ENCODE measurements at regions not wholly inside any gene's neighbourhood (a gene's known extent, or its start where the extent isn't known, plus 50 kb on each side); places are given as distances from the start of the nearest gene placed in this dataset.

DNA sequence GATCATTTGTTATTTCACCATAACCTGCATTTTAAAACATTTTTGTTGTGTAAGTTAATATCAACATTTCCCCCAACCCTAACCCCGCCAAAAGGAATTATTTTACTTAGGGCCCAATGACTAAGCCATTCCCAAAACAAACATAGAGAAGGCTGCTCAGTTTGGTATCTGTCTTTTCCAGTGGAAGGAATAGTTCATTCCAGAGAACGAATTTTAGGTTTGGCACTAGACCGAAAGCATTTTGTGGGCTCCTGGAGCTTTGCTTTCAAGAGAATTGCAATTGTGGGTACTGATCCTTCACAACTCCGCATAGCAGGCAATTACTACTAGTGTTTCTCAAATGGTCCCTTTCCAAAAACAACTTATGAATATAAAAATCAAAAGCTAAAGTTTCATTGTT lies 226.7 kb upstream of the MAD2L1 start:
- H3K27ac ChIP-seq = no peak overlapping the region
- TF ChIP-seq, protein P1, sequence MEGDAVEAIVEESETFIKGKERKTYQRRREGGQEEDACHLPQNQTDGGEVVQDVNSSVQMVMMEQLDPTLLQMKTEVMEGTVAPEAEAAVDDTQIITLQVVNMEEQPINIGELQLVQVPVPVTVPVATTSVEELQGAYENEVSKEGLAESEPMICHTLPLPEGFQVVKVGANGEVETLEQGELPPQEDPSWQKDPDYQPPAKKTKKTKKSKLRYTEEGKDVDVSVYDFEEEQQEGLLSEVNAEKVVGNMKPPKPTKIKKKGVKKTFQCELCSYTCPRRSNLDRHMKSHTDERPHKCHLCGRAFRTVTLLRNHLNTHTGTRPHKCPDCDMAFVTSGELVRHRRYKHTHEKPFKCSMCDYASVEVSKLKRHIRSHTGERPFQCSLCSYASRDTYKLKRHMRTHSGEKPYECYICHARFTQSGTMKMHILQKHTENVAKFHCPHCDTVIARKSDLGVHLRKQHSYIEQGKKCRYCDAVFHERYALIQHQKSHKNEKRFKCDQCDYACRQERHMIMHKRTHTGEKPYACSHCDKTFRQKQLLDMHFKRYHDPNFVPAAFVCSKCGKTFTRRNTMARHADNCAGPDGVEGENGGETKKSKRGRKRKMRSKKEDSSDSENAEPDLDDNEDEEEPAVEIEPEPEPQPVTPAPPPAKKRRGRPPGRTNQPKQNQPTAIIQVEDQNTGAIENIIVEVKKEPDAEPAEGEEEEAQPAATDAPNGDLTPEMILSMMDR (conservative IDR thresholded peaks at IDR 0.05) = no peak

DNA sequence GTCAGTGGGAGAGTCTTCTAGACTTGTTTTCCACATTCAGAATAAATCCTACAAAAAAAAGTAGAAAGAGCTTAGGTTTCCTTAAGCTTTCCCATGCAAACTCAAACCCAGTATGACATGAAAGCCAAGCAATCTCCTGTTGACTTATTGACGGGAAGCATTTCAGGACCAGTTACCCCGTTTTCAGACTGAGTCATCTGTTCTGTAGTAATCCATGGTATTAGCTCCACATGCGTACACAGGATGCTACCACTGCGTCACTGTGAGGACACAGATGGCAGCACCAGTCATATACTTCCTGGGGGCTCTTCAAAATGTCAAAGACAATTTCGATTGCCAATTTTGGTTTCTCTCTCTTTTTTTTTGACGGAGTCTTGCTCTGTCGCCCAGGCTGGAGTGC lies 224.9 kb upstream of the MAD2L1 start:
- H3K27ac ChIP-seq = no peak overlapping the region
- TF ChIP-seq, protein P1 (conservative IDR thresholded peaks at IDR 0.05) = no peak
- no peak for TF ChIP-seq ZFX (IDR thresholded peaks at IDR 0.05)

DNA sequence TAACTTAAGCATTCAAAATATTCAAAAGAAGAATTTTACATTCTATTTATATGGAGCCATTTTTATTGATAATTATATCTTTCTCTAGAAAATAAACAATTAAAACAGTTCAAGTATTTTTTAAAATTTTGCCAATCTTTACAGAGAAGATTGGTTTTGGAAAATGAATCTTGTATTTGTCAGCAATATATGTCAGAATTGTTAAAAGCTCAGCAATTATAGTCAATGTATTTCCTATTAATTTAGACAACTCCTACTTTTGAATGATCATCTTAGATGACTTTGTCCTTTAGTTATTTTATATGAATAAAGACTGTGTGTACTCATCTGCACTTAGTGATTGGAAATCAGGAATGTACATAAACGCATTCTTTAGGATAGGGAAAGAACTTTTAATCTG lies 223.9 kb upstream of the MAD2L1 start:
- TF ChIP-seq, protein P1 (conservative IDR thresholded peaks at IDR 0.05) = no peak
- no peak for TF ChIP-seq ZFX (IDR thresholded peaks at IDR 0.05)
- H3K27ac ChIP-seq = no peak overlapping the region

DNA sequence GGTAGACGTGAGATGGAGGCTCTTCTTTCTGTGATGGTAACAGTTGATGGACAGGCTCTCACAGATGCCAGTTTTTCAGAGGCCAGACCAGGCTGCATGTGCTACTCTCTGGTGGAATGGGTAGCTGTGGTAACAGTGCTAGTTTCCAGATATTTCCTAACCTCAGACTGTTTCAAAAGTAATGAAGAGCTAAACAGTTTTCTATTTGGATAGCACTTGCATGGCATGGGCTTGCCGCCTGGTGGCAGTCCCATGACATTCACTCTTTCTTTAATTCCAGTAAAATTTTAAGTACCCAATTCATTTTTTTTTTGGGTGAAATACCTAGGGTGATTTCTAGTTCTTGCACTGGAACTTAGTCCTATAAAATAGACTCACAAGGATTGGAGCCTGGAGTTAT lies 220.2 kb upstream of the MAD2L1 start:
- TF ChIP-seq, protein P1 (conservative IDR thresholded peaks at IDR 0.05) = peak; percentile 42
- TF ChIP-seq ZFX (IDR thresholded peaks at IDR 0.05) = no peak
- H3K27ac ChIP-seq = no peak overlapping the region

DNA sequence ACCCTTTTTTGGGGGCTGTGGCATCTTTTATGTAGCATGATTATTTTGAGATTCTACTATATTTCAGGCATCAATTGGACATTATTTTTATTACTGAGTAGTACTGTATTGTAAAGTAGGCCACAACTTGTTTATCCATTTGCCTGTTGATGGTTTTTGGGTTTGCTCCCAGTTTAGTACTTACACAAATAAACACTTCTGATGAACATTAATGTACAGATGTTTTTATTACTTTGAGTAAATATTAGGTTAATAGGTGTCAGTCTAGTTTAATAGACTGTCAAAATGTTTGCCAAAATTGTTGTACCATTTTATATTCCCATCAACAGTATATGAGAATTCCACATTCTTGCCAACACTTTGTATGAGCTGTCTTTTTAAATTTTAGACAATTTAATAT lies 214.9 kb upstream of the MAD2L1 start:
- no peak overlapping the region for H3K27ac ChIP-seq
- TF ChIP-seq, protein P1 (conservative IDR thresholded peaks at IDR 0.05) = no peak
- no peak for TF ChIP-seq ZFX (IDR thresholded peaks at IDR 0.05)

DNA sequence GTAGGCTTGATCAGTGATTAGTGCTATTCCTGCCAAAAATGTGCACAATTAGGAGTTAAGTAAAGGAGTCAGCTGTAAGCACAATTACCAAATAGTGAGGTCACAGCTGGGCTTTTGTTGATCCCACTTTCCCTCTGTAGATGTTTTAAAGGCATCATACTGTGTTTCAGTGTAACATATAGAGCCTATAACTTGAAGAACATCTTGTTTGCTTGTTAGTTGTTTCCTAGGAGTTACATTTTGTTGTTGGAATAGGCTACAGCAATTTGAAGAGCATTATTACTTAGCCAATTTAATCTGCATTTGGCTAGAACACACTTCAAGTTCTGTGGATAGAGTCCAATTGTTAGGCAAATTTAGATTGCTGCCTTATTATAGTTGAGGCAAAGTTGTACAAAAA lies 210.7 kb upstream of the MAD2L1 start:
- TF ChIP-seq, protein P1 (conservative IDR thresholded peaks at IDR 0.05) = no peak
- no peak for TF ChIP-seq ZFX (IDR thresholded peaks at IDR 0.05)
- H3K27ac ChIP-seq = no peak overlapping the region

DNA sequence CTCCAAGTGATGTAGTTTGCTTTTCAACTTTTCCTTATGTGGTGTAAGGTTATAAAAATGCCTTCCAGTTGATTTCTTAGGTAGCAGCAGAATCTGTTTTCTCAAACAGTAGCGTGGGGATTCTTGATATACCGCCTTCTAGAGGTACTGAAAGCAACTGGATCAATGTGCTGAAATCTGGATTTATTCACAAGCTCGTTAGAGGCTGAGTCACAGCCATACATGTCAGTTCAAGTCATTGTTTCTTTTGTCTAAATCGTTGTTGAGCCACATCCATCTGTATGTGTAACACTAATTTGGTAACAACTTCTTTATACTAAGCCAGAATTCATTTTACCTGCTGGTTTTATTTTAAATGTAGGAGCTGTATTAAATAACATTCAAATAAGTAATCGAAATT lies 200.0 kb upstream of the MAD2L1 start:
- no peak overlapping the region for H3K27ac ChIP-seq
- no peak for TF ChIP-seq ZFX (IDR thresholded peaks at IDR 0.05)
- TF ChIP-seq, protein P1 (conservative IDR thresholded peaks at IDR 0.05) = no peak
